Fibroblast of gingiva (primary cell): ENCODE measurements at regions not wholly inside any gene's neighbourhood (a gene's known extent, or its start where the extent isn't known, plus 50 kb on each side); places are given as distances from the start of the nearest gene placed in this dataset.

ENCODE experiments used
- DNase-seq: peaks from one replicate; pipeline ENCODE4 v3.0.0-alpha.2; 2011; ENCODE audit warnings: low read depth

- DNase-seq = no peak
Measured at GRCh38 chr12:67909681-67910080, 79.6 kb upstream of the IFNG-AS1 start.

- DNase-seq = peak; percentile 93
Measured at GRCh38 chr12:67910360-67911274, 78.6 kb upstream of the IFNG-AS1 start.

GRCh38 chr12:67911275-67911600 is 78.0 kb upstream of the IFNG-AS1 start:
- no peak for DNase-seq

GRCh38 chr12:67911789-67912188 is 77.5 kb upstream of the IFNG-AS1 start:
- no peak for DNase-seq

GRCh38 chr12:67915335-67915851 is 73.9 kb upstream of the IFNG-AS1 start:
- DNase-seq = no peak

- no peak for DNase-seq
Measured at GRCh38 chr12:67916266-67916970, 72.8 kb upstream of the IFNG-AS1 start.

- no peak for DNase-seq
Measured at GRCh38 chr12:67917811-67918210, 71.4 kb upstream of the IFNG-AS1 start.

- no peak for DNase-seq
Measured at GRCh38 chr12:67918441-67918840, 70.8 kb upstream of the IFNG-AS1 start.

- DNase-seq = peak; percentile 25
Measured at GRCh38 chr12:67919406-67919805, 69.8 kb upstream of the IFNG-AS1 start.

GRCh38 chr12:67920413-67920812 is 68.8 kb upstream of the IFNG-AS1 start:
- DNase-seq = no peak

GRCh38 chr12:67921286-67921685 is 68.0 kb upstream of the IFNG-AS1 start:
- peak; percentile 10 for DNase-seq

GRCh38 chr12:67922245-67922644 is 67.0 kb upstream of the IFNG-AS1 start:
- DNase-seq = no peak

- no peak for DNase-seq
Measured at GRCh38 chr12:67925077-67925476, 64.2 kb upstream of the IFNG-AS1 start.

GRCh38 chr12:67925552-67925951 is 63.7 kb upstream of the IFNG-AS1 start:
- DNase-seq = no peak

- no peak for DNase-seq
Measured at GRCh38 chr12:67926063-67926462, 63.2 kb upstream of the IFNG-AS1 start.

GRCh38 chr12:67927324-67927723 is 61.9 kb upstream of the IFNG-AS1 start:
- no peak for DNase-seq

GRCh38 chr12:67927815-67928214 is 61.4 kb upstream of the IFNG-AS1 start:
- DNase-seq = no peak

GRCh38 chr12:67928621-67929383 is 60.4 kb upstream of the IFNG-AS1 start:
- DNase-seq = peak; percentile 43

- no peak for DNase-seq
Measured at GRCh38 chr12:67929384-67929772, 59.9 kb upstream of the IFNG-AS1 start.

GRCh38 chr12:67937822-67938221 is 51.4 kb upstream of the IFNG-AS1 start:
- no peak for DNase-seq
